ENCODE measurements at regions not wholly inside any gene's neighbourhood (a gene's known extent, or its start where the extent isn't known, plus 50 kb on each side); places are given as distances from the start of the nearest gene placed in this dataset.
"Not testable (repeated sequence)": the region's sequence is repeated elsewhere in the genome, so short reads cannot be mapped to it uniquely, and the experiment has no call there.

DNA sequence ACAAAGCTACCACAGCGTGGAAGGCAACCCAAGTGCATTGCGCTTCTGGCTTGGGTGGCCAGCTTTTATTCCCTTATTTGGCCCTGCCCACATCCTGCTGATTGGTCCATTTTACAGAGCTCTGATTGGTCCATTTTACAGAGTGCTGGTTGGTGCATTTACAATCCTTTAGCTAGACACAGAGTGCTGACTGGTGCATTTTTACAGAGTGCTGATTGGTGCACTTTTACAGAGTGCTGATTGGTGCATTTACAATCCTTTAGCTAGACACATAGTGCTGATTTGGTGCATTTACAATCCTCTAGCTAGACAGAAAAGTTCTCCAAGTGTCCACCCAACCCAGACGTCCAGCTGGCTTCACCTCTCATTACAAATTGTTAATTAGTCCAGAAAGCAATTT is 1936.6 kb upstream of the AGA start:
- TF ChIP-seq CTCF, POLR2A (IDR thresholded peaks at IDR 0.05): not testable (repeated sequence)
